PFSK-1 (cell line): ENCODE measurements at regions not wholly inside any gene's neighbourhood (a gene's known extent, or its start where the extent isn't known, plus 50 kb on each side); places are given as distances from the start of the nearest gene placed in this dataset.

Experiments used
- FOXP2 ChIP-seq: optimal IDR thresholded peaks from 2 replicates; pipeline ENCODE3; 2011; ENCODE audit warnings: borderline replicate concordance, control low read depth, inconsistent platforms; ENCODE audit not compliant: insufficient read depth; ENCODE audit errors: extremely low read length, extremely low read depth
- POLR2AphosphoS5 ChIP-seq: IDR thresholded peaks from 2 replicates; pipeline ENCODE4 v1.6.1; 2012; ENCODE audit warnings: low read depth, mild to moderate bottlenecking, control low read depth, low read length, moderate library complexity
- SIN3A ChIP-seq: IDR thresholded peaks from 2 replicates; pipeline ENCODE4 v1.6.1; 2012; ENCODE audit warnings: mild to moderate bottlenecking, low read length, moderate library complexity, borderline replicate concordance; ENCODE audit not compliant: insufficient read depth
- TAF1 ChIP-seq: IDR thresholded peaks from 2 replicates; pipeline ENCODE4 v1.6.1; 2012; ENCODE audit warnings: low read length, control low read depth, borderline replicate concordance; ENCODE audit not compliant: insufficient read depth
- TF ChIP-seq, protein P1 (sequence below), 2 experiments: IDR thresholded peaks; 2 replicates each; pipeline versions ENCODE4 v1.6.1 to v1.8.0; 2011 to 2012; ENCODE audit warnings: low read depth in 2 of 2, low read length in 2 of 2, control low read depth in 1 of 2, inconsistent platforms in 1 of 2, mild to moderate bottlenecking in 1 of 2, moderate library complexity in 1 of 2; ENCODE audit not compliant: insufficient read depth in 1 of 2

DNA sequence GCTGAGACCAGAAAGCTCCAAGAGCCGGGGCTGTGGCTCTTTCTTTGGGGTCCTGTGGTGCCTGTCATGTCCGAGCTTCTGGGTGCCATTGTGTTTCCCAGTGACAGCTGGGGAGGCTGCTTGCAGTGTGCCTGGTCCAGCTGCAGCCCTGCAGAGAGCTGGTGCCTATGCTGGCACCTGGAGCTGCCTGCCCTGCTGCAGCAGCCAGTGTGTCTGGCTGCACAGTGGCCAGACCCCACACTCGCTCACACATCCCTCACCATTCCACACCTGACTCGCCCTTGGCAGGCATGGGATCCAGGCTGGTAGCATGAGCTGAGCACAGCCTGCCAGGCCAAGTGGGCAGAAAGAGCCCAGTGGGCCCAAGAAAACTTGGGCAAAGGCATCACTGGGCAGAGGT, 635.1 kb upstream of the SEMA3D start:
- TF ChIP-seq SIN3A (no peak), FOXP2 (no peak), TAF1 (no peak), POLR2AphosphoS5 (no peak)
- TF ChIP-seq, protein P1, sequence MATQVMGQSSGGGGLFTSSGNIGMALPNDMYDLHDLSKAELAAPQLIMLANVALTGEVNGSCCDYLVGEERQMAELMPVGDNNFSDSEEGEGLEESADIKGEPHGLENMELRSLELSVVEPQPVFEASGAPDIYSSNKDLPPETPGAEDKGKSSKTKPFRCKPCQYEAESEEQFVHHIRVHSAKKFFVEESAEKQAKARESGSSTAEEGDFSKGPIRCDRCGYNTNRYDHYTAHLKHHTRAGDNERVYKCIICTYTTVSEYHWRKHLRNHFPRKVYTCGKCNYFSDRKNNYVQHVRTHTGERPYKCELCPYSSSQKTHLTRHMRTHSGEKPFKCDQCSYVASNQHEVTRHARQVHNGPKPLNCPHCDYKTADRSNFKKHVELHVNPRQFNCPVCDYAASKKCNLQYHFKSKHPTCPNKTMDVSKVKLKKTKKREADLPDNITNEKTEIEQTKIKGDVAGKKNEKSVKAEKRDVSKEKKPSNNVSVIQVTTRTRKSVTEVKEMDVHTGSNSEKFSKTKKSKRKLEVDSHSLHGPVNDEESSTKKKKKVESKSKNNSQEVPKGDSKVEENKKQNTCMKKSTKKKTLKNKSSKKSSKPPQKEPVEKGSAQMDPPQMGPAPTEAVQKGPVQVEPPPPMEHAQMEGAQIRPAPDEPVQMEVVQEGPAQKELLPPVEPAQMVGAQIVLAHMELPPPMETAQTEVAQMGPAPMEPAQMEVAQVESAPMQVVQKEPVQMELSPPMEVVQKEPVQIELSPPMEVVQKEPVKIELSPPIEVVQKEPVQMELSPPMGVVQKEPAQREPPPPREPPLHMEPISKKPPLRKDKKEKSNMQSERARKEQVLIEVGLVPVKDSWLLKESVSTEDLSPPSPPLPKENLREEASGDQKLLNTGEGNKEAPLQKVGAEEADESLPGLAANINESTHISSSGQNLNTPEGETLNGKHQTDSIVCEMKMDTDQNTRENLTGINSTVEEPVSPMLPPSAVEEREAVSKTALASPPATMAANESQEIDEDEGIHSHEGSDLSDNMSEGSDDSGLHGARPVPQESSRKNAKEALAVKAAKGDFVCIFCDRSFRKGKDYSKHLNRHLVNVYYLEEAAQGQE (IDR thresholded peaks at IDR 0.05; ENCODE audit: insufficient read depth in 1 of 2, low read depth in 2 of 2, low read length in 2 of 2): no peak

DNA sequence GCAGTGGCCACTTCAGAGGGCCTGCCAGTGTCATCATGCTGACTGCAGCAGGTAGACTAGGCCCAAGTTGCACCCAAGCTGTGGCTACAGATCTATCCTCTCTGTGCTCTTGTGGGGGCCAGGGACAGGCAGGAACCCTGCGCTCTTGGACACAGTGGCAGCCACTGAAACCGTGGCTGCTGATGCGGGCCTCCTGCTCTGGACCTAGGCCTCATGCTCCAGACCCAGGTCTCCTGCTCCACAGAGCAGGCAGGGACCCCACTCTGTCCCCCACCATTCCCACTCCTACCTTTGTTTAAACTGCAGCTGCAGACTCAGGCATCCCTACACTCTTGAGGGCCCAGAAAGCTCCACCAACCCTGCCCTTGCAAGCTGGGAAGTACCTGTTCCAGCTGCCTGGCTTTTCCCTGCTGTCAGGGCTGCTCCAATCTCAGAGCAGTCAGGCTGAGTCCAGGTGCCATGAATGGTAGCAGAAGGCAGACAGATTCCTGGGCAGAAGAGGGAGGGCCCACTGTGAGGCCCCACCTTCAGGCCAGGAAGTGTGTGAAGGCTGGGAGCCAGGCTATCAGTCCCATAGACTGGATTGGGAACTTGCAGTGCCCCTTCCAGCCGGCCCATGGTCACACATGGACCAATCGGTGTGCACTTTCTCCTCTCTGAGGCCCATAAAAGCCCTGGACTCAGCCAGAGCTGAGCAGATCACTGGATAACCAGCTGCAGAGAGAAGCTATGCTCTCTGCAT, 634.0 kb upstream of the SEMA3D start:
- TF ChIP-seq FOXP2: no peak
- TF ChIP-seq, protein P1 (IDR thresholded peaks at IDR 0.05; ENCODE audit: insufficient read depth in 1 of 2, low read depth in 2 of 2, low read length in 2 of 2): no peak
- TF ChIP-seq SIN3A: no peak
- no peak for TF ChIP-seq POLR2AphosphoS5
- no peak for TF ChIP-seq TAF1

- TF ChIP-seq FOXP2 (no peak), SIN3A (no peak), TAF1 (no peak), POLR2AphosphoS5 (no peak)
- TF ChIP-seq, protein P1 (IDR thresholded peaks at IDR 0.05; ENCODE audit: insufficient read depth in 1 of 2, low read depth in 2 of 2, low read length in 2 of 2): no peak
Measured at GRCh38 chr7:85815526-85815925, 628.7 kb upstream of the SEMA3D start.

DNA sequence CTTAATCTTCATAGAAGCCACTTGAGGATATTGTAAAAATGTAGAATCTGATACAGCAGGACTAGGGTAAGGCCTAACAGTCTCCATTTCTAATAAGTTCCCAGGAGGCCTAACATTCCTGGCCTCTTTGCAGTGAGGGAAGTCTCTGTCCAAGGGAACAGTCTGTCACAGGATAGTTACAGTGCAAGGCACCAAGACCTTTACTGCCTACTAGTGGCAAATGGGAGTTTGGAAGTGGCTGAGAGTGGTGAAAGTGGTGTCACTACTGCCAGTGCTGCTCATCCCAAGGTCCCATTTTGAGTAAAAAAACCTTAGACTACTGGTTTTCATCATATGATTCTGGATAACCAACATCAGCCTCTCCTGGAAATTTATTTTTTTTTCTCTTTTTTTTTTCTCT, 619.5 kb upstream of the SEMA3D start:
- TF ChIP-seq FOXP2 (no peak), POLR2AphosphoS5 (no peak), SIN3A (no peak), TAF1 (no peak)
- TF ChIP-seq, protein P1 (IDR thresholded peaks at IDR 0.05; ENCODE audit: insufficient read depth in 1 of 2, low read depth in 2 of 2, low read length in 2 of 2): no peak
